RWPE2 (cell line): ENCODE measurements at regions not wholly inside any gene's neighbourhood (a gene's known extent, or its start where the extent isn't known, plus 50 kb on each side); places are given as distances from the start of the nearest gene placed in this dataset.

Experiments used
- ATAC-seq: fragments of 200-7000 bp; cut with Tn5 transposase; 3 replicates; pipeline ENCODE4 v1.9.1; 2021; ENCODE audit warnings: low read depth
- DNase-seq: peaks from one replicate; pipeline ENCODE4 v3.0.0-alpha.2; 2020; ENCODE audit warnings: low spot score
- H3K27ac ChIP-seq: fragments of 450-650 bp; 2 replicates; pipeline ENCODE4 v1.5.1; 2017; ENCODE audit warnings: mild to moderate bottlenecking; ENCODE audit not compliant: poor library complexity, severe bottlenecking
- H3K27me3 ChIP-seq: fragments of 250-450 bp; sonication (Bioruptor Pico); 2 replicates; pipeline ENCODE4 v1.5.1; 2021; ENCODE audit warnings: mild to moderate bottlenecking, moderate library complexity; ENCODE audit not compliant: insufficient read depth, poor library complexity, severe bottlenecking
- H3K36me3 ChIP-seq: fragments of 250-450 bp; sonication (Bioruptor Pico); 2 replicates; pipeline ENCODE4 v1.5.1; 2020; ENCODE audit warnings: low read depth, mild to moderate bottlenecking, moderate library complexity
- H3K4me1 ChIP-seq: fragments of 250-450 bp; sonication (Bioruptor Pico); 2 replicates; pipeline ENCODE4 v1.5.1; 2021; ENCODE audit warnings: mild to moderate bottlenecking, moderate library complexity; ENCODE audit not compliant: insufficient read depth, poor library complexity, severe bottlenecking
- H3K4me3 ChIP-seq: fragments of 250-450 bp; sonication (Bioruptor Pico); 2 replicates; pipeline ENCODE4 v1.5.1; 2021; ENCODE audit warnings: mild to moderate bottlenecking, moderate library complexity; ENCODE audit not compliant: severe bottlenecking
- H3K9me3 ChIP-seq: fragments of 250-450 bp; sonication (Bioruptor Pico); 2 replicates; pipeline ENCODE4 v1.5.1; 2021; ENCODE audit warnings: mild to moderate bottlenecking, moderate library complexity; ENCODE audit not compliant: severe bottlenecking
- TF ChIP-seq, protein P1 (sequence below): fragments of 450-650 bp; IDR thresholded peaks from one replicate; pipeline ENCODE4 v1.5.1; 2017; ENCODE audit warnings: mild to moderate bottlenecking, moderate library complexity; ENCODE audit not compliant: poor library complexity, severe bottlenecking

- Histone ChIP-seq H3K27ac (no peak overlapping the region), H3K27me3 (no peaks in the 10 kb centered on the region), H3K9me3 (no peaks in the 10 kb centered on the region), H3K4me1 (no peaks in the 10 kb centered on the region), H3K4me3 (no peak overlapping the region), H3K36me3 (no peaks in the 10 kb centered on the region)
- DNase-seq: no peak
- TF ChIP-seq, protein P1, sequence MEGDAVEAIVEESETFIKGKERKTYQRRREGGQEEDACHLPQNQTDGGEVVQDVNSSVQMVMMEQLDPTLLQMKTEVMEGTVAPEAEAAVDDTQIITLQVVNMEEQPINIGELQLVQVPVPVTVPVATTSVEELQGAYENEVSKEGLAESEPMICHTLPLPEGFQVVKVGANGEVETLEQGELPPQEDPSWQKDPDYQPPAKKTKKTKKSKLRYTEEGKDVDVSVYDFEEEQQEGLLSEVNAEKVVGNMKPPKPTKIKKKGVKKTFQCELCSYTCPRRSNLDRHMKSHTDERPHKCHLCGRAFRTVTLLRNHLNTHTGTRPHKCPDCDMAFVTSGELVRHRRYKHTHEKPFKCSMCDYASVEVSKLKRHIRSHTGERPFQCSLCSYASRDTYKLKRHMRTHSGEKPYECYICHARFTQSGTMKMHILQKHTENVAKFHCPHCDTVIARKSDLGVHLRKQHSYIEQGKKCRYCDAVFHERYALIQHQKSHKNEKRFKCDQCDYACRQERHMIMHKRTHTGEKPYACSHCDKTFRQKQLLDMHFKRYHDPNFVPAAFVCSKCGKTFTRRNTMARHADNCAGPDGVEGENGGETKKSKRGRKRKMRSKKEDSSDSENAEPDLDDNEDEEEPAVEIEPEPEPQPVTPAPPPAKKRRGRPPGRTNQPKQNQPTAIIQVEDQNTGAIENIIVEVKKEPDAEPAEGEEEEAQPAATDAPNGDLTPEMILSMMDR: no peak
- ATAC-seq: peak; percentile 70
Measured at GRCh38 chr4:25563071-25563564, 92.5 kb upstream of the SLC34A2 start.

- TF ChIP-seq, protein P1: no peak
- no peaks in the 10 kb centered on the region for H3K27me3 ChIP-seq
- no peak overlapping the region for H3K27ac ChIP-seq
- H3K4me1 ChIP-seq: peaks cover 4% of the 10 kb centered on the region
- H3K36me3 ChIP-seq: no peaks in the 10 kb centered on the region
- DNase-seq (no peak), ATAC-seq (no peak)
- H3K9me3 ChIP-seq: no peaks in the 10 kb centered on the region
- no peak overlapping the region for H3K4me3 ChIP-seq
Measured at GRCh38 chr4:25564836-25565235, 90.8 kb upstream of the SLC34A2 start.

DNA sequence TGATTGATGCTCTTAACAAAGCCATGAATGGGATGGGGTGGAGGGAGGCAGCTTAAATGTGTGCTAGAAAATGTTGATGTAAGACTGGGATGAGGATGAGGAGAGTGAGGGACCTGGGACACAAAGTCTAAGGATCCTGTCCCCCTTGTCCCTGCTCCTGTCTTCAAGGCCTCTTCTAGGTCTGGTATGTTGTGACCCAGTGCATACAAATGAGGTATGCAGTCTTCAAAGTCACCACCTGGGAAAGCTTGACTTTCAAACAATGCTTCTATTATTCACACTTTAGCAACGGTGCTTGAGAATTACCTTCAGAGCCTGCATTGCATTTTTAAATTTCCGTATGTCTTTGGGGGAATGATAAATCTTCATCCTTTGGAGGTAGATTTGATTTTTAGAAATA is 88.4 kb upstream of the SLC34A2 start:
- no peaks in the 10 kb centered on the region for H3K9me3 ChIP-seq
- H3K4me3 ChIP-seq: no peak overlapping the region
- no peak overlapping the region for H3K27ac ChIP-seq
- peaks cover 4% of the 10 kb centered on the region for H3K4me1 ChIP-seq
- DNase-seq (no peak), ATAC-seq (no peak)
- no peaks in the 10 kb centered on the region for H3K36me3 ChIP-seq
- TF ChIP-seq, protein P1: no peak
- no peaks in the 10 kb centered on the region for H3K27me3 ChIP-seq

GRCh38 chr4:25569716-25570115 is 85.9 kb upstream of the SLC34A2 start:
- peaks cover 4% of the 10 kb centered on the region for H3K4me1 ChIP-seq
- no peaks in the 10 kb centered on the region for H3K36me3 ChIP-seq
- ATAC-seq (no peak), DNase-seq (no peak)
- TF ChIP-seq, protein P1: no peak
- no peaks in the 10 kb centered on the region for H3K27me3 ChIP-seq
- H3K27ac ChIP-seq: no peak overlapping the region
- H3K9me3 ChIP-seq: no peaks in the 10 kb centered on the region
- H3K4me3 ChIP-seq: no peak overlapping the region

DNA sequence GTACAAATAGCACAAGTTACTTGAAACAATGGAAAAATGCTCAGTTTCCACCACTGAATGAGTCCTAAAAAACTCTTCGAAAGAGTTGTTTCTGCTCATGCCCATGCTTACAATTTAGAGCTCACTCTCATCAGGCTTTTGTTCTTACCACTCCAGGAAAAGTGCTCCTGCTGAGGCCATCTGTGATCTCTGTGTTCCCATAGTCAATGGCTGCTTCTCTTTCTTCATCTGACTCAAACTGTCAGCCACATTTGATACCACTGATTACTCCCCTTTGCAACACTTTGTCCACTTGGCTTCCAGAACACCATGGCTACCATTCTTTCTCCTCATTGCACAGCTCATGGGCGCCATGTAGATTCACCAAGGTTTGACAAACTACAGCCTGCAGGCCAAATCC is 80.0 kb upstream of the SLC34A2 start:
- H3K27me3 ChIP-seq: no peaks in the 10 kb centered on the region
- DNase-seq (no peak), ATAC-seq (no peak)
- no peaks in the 10 kb centered on the region for H3K9me3 ChIP-seq
- H3K4me3 ChIP-seq: no peak overlapping the region
- no peak overlapping the region for H3K27ac ChIP-seq
- TF ChIP-seq, protein P1: no peak
- H3K36me3 ChIP-seq: no peaks in the 10 kb centered on the region
- H3K4me1 ChIP-seq: no peaks in the 10 kb centered on the region
